Activated T-helper 2 cell treated with anti-CD3 and anti-CD28 coated beads, Interferon-gamma antibody, Interleukin-2, Interleukin-4, amounts not matched to agents 10 μg/mL and 5 μg/mL and 100 μg/mL, durations not matched to agents 14 hours and 24 hours and 36 hours (primary cell): ENCODE measurements at regions not wholly inside any gene's neighbourhood (a gene's known extent, or its start where the extent isn't known, plus 50 kb on each side); places are given as distances from the start of the nearest gene placed in this dataset.

Experiments
- DNase-seq: peaks from one replicate; pipeline ENCODE4 v3.0.0; 2021; ENCODE audit warnings: low spot score
- H3K27ac Mint-ChIP-seq: one replicate; pipeline ENCODE4 v1.8.0; 2021; ENCODE audit warnings: mixed read lengths
- H3K27me3 Mint-ChIP-seq: one replicate; pipeline ENCODE4 v1.8.0; 2021; ENCODE audit warnings: low read depth, mixed read lengths
- H3K36me3 Mint-ChIP-seq: one replicate; pipeline ENCODE4 v1.8.0; 2021; ENCODE audit warnings: low read depth, mixed read lengths
- H3K4me1 Mint-ChIP-seq: one replicate; pipeline ENCODE4 v1.8.0; 2021; ENCODE audit warnings: low read depth, mixed read lengths
- H3K4me3 Mint-ChIP-seq: one replicate; pipeline ENCODE4 v1.8.0; 2021; ENCODE audit warnings: low read depth, mild to moderate bottlenecking, moderate library complexity, mixed read lengths
- H3K9me3 Mint-ChIP-seq: one replicate; pipeline ENCODE4 v1.8.0; 2021; ENCODE audit warnings: mixed read lengths
- intact Hi-C: fragments of 100-400 bp; cut with micrococcal nuclease; formaldehyde crosslinking; loops from one replicate; pipeline ENCODE4 v1.15.1; 2023

GRCh38 chr10:47098964-47099363 is 187.7 kb downstream of the PTPN20 start:
- Mint-ChIP-seq H3K9me3 (no peaks in the 10 kb centered on the region), H3K27me3 (peaks cover 6% of the 10 kb centered on the region), H3K36me3 (no peaks in the 10 kb centered on the region), H3K4me3 (no peak overlapping the region), H3K27ac (no peak overlapping the region), H3K4me1 (no peaks in the 10 kb centered on the region)
- intact Hi-C loops, result no loop called here
- no peak for DNase-seq

- H3K4me1 Mint-ChIP-seq, result no peaks in the 10 kb centered on the region
- H3K27ac Mint-ChIP-seq, result no peak overlapping the region
- no peaks in the 10 kb centered on the region for H3K9me3 Mint-ChIP-seq
- intact Hi-C loops, result no loop called here
- H3K36me3 Mint-ChIP-seq, result no peaks in the 10 kb centered on the region
- H3K4me3 Mint-ChIP-seq, result no peak overlapping the region
- H3K27me3 Mint-ChIP-seq, result peaks cover 6% of the 10 kb centered on the region
- no peak for DNase-seq
Measured at GRCh38 chr10:47099474-47099873, 188.2 kb downstream of the PTPN20 start.

GRCh38 chr10:47101196-47101595 is 190.0 kb downstream of the PTPN20 start:
- Mint-ChIP-seq H3K36me3 (no peaks in the 10 kb centered on the region), H3K4me1 (no peaks in the 10 kb centered on the region), H3K27ac (no peak overlapping the region), H3K9me3 (no peaks in the 10 kb centered on the region), H3K4me3 (no peak overlapping the region), H3K27me3 (peaks cover 3% of the 10 kb centered on the region)
- intact Hi-C loops, result no loop called here
- no peak for DNase-seq

GRCh38 chr10:47101807-47102206 is 190.6 kb downstream of the PTPN20 start:
- H3K9me3 Mint-ChIP-seq, result no peaks in the 10 kb centered on the region
- no peak overlapping the region for H3K4me3 Mint-ChIP-seq
- intact Hi-C loops, result no loop called here
- no peaks in the 10 kb centered on the region for H3K4me1 Mint-ChIP-seq
- no peak for DNase-seq
- no peaks in the 10 kb centered on the region for H3K27me3 Mint-ChIP-seq
- no peaks in the 10 kb centered on the region for H3K36me3 Mint-ChIP-seq
- H3K27ac Mint-ChIP-seq, result no peak overlapping the region

GRCh38 chr10:47104151-47104605 is 192.9 kb downstream of the PTPN20 start:
- H3K4me1 Mint-ChIP-seq, result peaks cover 2% of the 10 kb centered on the region
- no peak overlapping the region for H3K4me3 Mint-ChIP-seq
- H3K27me3 Mint-ChIP-seq, result no peaks in the 10 kb centered on the region
- H3K9me3 Mint-ChIP-seq, result no peaks in the 10 kb centered on the region
- intact Hi-C loops, result no loop called here
- DNase-seq, result no peak
- no peaks in the 10 kb centered on the region for H3K36me3 Mint-ChIP-seq
- no peak overlapping the region for H3K27ac Mint-ChIP-seq

- Mint-ChIP-seq H3K4me1 (peaks cover 2% of the 10 kb centered on the region), H3K27me3 (no peaks in the 10 kb centered on the region), H3K36me3 (no peaks in the 10 kb centered on the region), H3K4me3 (no peak overlapping the region), H3K27ac (no peak overlapping the region), H3K9me3 (no peaks in the 10 kb centered on the region)
- intact Hi-C loops, result no loop called here
- DNase-seq, result no peak
Measured at GRCh38 chr10:47104786-47105385, 193.7 kb downstream of the PTPN20 start.

GRCh38 chr10:47107007-47107747 is 192.8 kb upstream of the GDF10 start:
- no peak for DNase-seq
- peaks cover 7% of the 10 kb centered on the region for H3K4me1 Mint-ChIP-seq
- peaks cover 2% of the 10 kb centered on the region for H3K27me3 Mint-ChIP-seq
- intact Hi-C loops, result no loop called here
- no peaks in the 10 kb centered on the region for H3K36me3 Mint-ChIP-seq
- H3K9me3 Mint-ChIP-seq, result no peaks in the 10 kb centered on the region
- H3K4me3 Mint-ChIP-seq, result no peak overlapping the region
- H3K27ac Mint-ChIP-seq, result no peak overlapping the region

- H3K4me1 Mint-ChIP-seq, result peaks cover 7% of the 10 kb centered on the region
- H3K36me3 Mint-ChIP-seq, result no peaks in the 10 kb centered on the region
- no peak overlapping the region for H3K4me3 Mint-ChIP-seq
- no peaks in the 10 kb centered on the region for H3K9me3 Mint-ChIP-seq
- H3K27me3 Mint-ChIP-seq, result peaks cover 2% of the 10 kb centered on the region
- no peak for DNase-seq
- intact Hi-C loops, result no loop called here
- no peak overlapping the region for H3K27ac Mint-ChIP-seq
Measured at GRCh38 chr10:47109906-47110305, 190.1 kb upstream of the GDF10 start.

- peaks cover 7% of the 10 kb centered on the region for H3K4me1 Mint-ChIP-seq
- H3K36me3 Mint-ChIP-seq, result no peaks in the 10 kb centered on the region
- H3K9me3 Mint-ChIP-seq, result no peaks in the 10 kb centered on the region
- no peak overlapping the region for H3K4me3 Mint-ChIP-seq
- no peak overlapping the region for H3K27ac Mint-ChIP-seq
- intact Hi-C loops, result no loop called here
- no peak for DNase-seq
- peaks cover 5% of the 10 kb centered on the region for H3K27me3 Mint-ChIP-seq
Measured at GRCh38 chr10:47111329-47111862, 188.6 kb upstream of the GDF10 start.

GRCh38 chr10:47112612-47113011 is 187.4 kb upstream of the GDF10 start:
- Mint-ChIP-seq H3K4me3 (no peak overlapping the region), H3K36me3 (no peaks in the 10 kb centered on the region), H3K27ac (no peak overlapping the region), H3K9me3 (no peaks in the 10 kb centered on the region), H3K4me1 (peaks cover 7% of the 10 kb centered on the region), H3K27me3 (peaks cover 11% of the 10 kb centered on the region)
- intact Hi-C loops, result no loop called here
- DNase-seq, result no peak

GRCh38 chr10:47113907-47114500 is 186.0 kb upstream of the GDF10 start:
- H3K9me3 Mint-ChIP-seq, result no peaks in the 10 kb centered on the region
- peaks cover 5% of the 10 kb centered on the region for H3K4me1 Mint-ChIP-seq
- H3K4me3 Mint-ChIP-seq, result no peak overlapping the region
- peaks cover 20% of the 10 kb centered on the region for H3K27me3 Mint-ChIP-seq
- intact Hi-C loops, result no loop called here
- no peaks in the 10 kb centered on the region for H3K36me3 Mint-ChIP-seq
- no peak overlapping the region for H3K27ac Mint-ChIP-seq
- DNase-seq, result no peak

- no peak for DNase-seq
- Mint-ChIP-seq H3K36me3 (no peaks in the 10 kb centered on the region), H3K27ac (no peak overlapping the region), H3K9me3 (no peaks in the 10 kb centered on the region), H3K4me1 (peaks cover 5% of the 10 kb centered on the region), H3K27me3 (peaks cover 20% of the 10 kb centered on the region), H3K4me3 (no peak overlapping the region)
- intact Hi-C loops, result no loop called here
Measured at GRCh38 chr10:47114680-47115186, 185.3 kb upstream of the GDF10 start.

GRCh38 chr10:47115322-47115721 is 184.7 kb upstream of the GDF10 start:
- DNase-seq, result no peak
- H3K27me3 Mint-ChIP-seq, result peaks cover 21% of the 10 kb centered on the region
- no peaks in the 10 kb centered on the region for H3K36me3 Mint-ChIP-seq
- peaks cover 5% of the 10 kb centered on the region for H3K4me1 Mint-ChIP-seq
- intact Hi-C loops, result no loop called here
- H3K4me3 Mint-ChIP-seq, result no peak overlapping the region
- no peak overlapping the region for H3K27ac Mint-ChIP-seq
- H3K9me3 Mint-ChIP-seq, result no peaks in the 10 kb centered on the region
